Kidney epithelial cell (primary cell): ENCODE measurements at regions not wholly inside any gene's neighbourhood (a gene's known extent, or its start where the extent isn't known, plus 50 kb on each side); places are given as distances from the start of the nearest gene placed in this dataset.

Experiments
- DNase-seq: peaks from one replicate; pipeline ENCODE4 v3.0.0-alpha.2; 2010; ENCODE audit warnings: low read depth
- H3K27me3 ChIP-seq: 2 replicates; pipeline ENCODE4 v1.6.0; 2011; ENCODE audit warnings: low read length; ENCODE audit not compliant: control insufficient read depth, insufficient read depth
- H3K36me3 ChIP-seq: 2 replicates; pipeline ENCODE4 v1.5.1; 2011; ENCODE audit warnings: low read length; ENCODE audit not compliant: control insufficient read depth, insufficient read depth
- H3K4me3 ChIP-seq: 2 replicates; pipeline ENCODE4 v1.5.1; 2011; ENCODE audit warnings: low read depth, mild to moderate bottlenecking, control low read depth, low read length
- CTCF ChIP-seq: IDR thresholded peaks from 2 replicates; pipeline ENCODE4 v1.5.1; 2011; ENCODE audit warnings: mild to moderate bottlenecking, moderate library complexity, low read length, control low read depth, inconsistent platforms; ENCODE audit not compliant: insufficient read depth, poor library complexity, severe bottlenecking

DNA sequence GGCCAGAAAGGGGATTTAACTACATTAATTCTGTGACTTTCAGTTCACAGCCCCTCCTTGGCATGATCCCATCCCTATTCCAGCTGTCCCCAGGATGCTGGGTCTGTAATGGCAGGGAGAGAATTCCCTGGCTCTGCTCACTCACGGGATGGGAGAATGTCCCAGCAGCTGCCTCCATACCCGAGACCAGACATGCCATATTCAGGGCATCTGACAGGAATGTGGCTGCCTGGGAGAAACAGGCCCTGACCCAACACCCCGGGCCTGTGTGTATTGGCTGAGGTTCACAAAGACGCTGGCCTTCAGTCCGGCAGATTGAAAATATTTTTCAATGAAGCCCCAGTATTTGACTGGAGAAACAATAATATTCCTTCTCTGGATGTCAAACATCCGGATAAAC lies 83.6 kb upstream of the SMAD3 start:
- Histone ChIP-seq H3K36me3 (no peaks in the 10 kb centered on the region), H3K4me3 (no peak overlapping the region), H3K27me3 (no peaks in the 10 kb centered on the region)
- no peak for TF ChIP-seq CTCF
- no peak for DNase-seq

- DNase-seq: no peak
- Histone ChIP-seq H3K4me3 (no peak overlapping the region), H3K27me3 (no peaks in the 10 kb centered on the region), H3K36me3 (no peaks in the 10 kb centered on the region)
- no peak for TF ChIP-seq CTCF
Observed at GRCh38 chr15:66982250-66982649, 83.2 kb upstream of the SMAD3 start.

- Histone ChIP-seq H3K27me3 (no peaks in the 10 kb centered on the region), H3K4me3 (no peak overlapping the region), H3K36me3 (no peaks in the 10 kb centered on the region)
- no peak for DNase-seq
- no peak for TF ChIP-seq CTCF
Observed at GRCh38 chr15:66982816-66983215, 82.6 kb upstream of the SMAD3 start.

- Histone ChIP-seq H3K4me3 (no peak overlapping the region), H3K27me3 (no peaks in the 10 kb centered on the region), H3K36me3 (no peaks in the 10 kb centered on the region)
- TF ChIP-seq CTCF: no peak
- DNase-seq: no peak
Observed at GRCh38 chr15:66985653-66986052, 79.7 kb upstream of the SMAD3 start.

DNA sequence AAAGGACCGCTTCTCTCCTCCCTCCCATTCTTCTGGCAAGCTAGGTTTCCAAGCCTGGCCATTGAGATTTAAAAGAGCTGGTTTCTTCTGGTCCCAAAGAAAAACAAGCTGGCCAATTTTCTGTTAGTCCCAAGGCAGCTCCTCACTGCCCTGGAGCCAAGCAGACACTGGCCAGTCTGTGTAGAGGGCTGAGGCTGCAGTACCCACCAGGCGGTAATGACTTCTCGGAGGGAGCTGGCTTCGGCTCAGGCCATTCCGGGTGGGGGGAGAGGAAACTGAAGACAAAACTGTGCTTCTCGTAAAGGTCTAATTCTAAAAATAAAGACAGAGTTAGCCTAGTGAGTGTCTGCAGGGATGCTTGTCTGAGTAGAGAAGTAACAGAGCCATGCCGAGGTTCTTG lies 78.5 kb upstream of the SMAD3 start:
- no peaks in the 10 kb centered on the region for H3K27me3 ChIP-seq
- H3K4me3 ChIP-seq: no peak overlapping the region
- no peaks in the 10 kb centered on the region for H3K36me3 ChIP-seq
- no peak for DNase-seq
- TF ChIP-seq CTCF: no peak

DNA sequence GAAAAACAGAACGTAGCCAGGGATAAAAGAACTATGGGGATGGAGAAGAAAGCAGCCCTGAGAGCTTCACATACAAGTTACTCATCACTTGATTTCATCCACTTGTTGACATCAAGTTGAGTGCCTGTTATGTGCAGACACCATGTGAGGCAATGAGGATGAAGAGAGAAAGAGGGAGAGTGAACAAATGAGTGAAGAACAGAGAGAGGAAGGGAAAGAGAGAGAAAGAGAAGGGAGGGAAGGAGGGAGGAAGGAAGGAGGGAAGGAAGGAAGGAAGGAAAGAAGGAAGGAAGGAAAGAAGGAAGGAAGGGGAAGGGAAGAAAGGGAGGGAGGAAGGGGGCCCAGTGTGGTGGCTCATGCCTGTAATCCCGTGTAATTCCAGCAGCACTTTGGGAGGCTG lies 72.3 kb upstream of the SMAD3 start:
- Histone ChIP-seq H3K4me3 (no peak overlapping the region), H3K27me3 (no peaks in the 10 kb centered on the region), H3K36me3 (no peaks in the 10 kb centered on the region)
- DNase-seq: no peak
- no peak for TF ChIP-seq CTCF
